ENCODE measurements at regions not wholly inside any gene's neighbourhood (a gene's known extent, or its start where the extent isn't known, plus 50 kb on each side); places are given as distances from the start of the nearest gene placed in this dataset.
"Not testable (repeated sequence)": the region's sequence is repeated elsewhere in the genome, so short reads cannot be mapped to it uniquely, and the experiment has no call there.

- DNase-seq, result no peak
These were observed 1068.0 kb downstream of the SLITRK5 start for GRCh38 chr13:88739195-88739594.

GRCh38 chr13:88744289-88744688 lies 1073.1 kb downstream of the SLITRK5 start:
- DNase-seq, result no peak

GRCh38 chr13:88745011-88745410 lies 1073.8 kb downstream of the SLITRK5 start:
- DNase-seq, result no peak

GRCh38 chr13:88752041-88752440 lies 1080.9 kb downstream of the SLITRK5 start:
- DNase-seq, result no peak

- DNase-seq, result no peak
These were observed 1083.0 kb downstream of the SLITRK5 start for GRCh38 chr13:88754141-88754540.

- no peak for DNase-seq
These were observed 1090.0 kb downstream of the SLITRK5 start for GRCh38 chr13:88761145-88761544.

GRCh38 chr13:88764103-88764502 lies 1092.9 kb downstream of the SLITRK5 start:
- no peak for DNase-seq

- DNase-seq, result no peak
These were observed 1129.3 kb downstream of the SLITRK5 start for GRCh38 chr13:88800505-88800904.

- no peak for DNase-seq
These were observed 1130.2 kb downstream of the SLITRK5 start for GRCh38 chr13:88801361-88801760.

GRCh38 chr13:88802886-88803285 lies 1131.7 kb downstream of the SLITRK5 start:
- DNase-seq, result no peak

- DNase-seq, result no peak
These were observed 1135.3 kb downstream of the SLITRK5 start for GRCh38 chr13:88806438-88806837.

- no peak for DNase-seq
These were observed 1146.4 kb downstream of the SLITRK5 start for GRCh38 chr13:88817560-88817959.

GRCh38 chr13:88823114-88823513 lies 1151.9 kb downstream of the SLITRK5 start:
- DNase-seq, result no peak

- DNase-seq, result no peak
These were observed 1153.0 kb downstream of the SLITRK5 start for GRCh38 chr13:88824218-88824617.

- no peak for DNase-seq
These were observed 1168.9 kb downstream of the SLITRK5 start for GRCh38 chr13:88840085-88840484.

GRCh38 chr13:88852293-88852692 lies 1181.1 kb downstream of the SLITRK5 start:
- DNase-seq, result not testable (repeated sequence)

- no peak for DNase-seq
These were observed 1186.1 kb downstream of the SLITRK5 start for GRCh38 chr13:88857256-88857655.

- DNase-seq, result no peak
These were observed 1191.0 kb downstream of the SLITRK5 start for GRCh38 chr13:88862095-88862620.

- no peak for DNase-seq
These were observed 1191.9 kb downstream of the SLITRK5 start for GRCh38 chr13:88863116-88863515.

- DNase-seq, result no peak
These were observed 1195.0 kb downstream of the SLITRK5 start for GRCh38 chr13:88866195-88866594.

GRCh38 chr13:88883741-88884140 lies 1212.6 kb downstream of the SLITRK5 start:
- no peak for DNase-seq

GRCh38 chr13:88887045-88887662 lies 1216.0 kb downstream of the SLITRK5 start:
- DNase-seq, result no peak

GRCh38 chr13:88895261-88895941 lies 1224.2 kb downstream of the SLITRK5 start:
- DNase-seq, result no peak

- DNase-seq, result no peak
These were observed 1225.3 kb downstream of the SLITRK5 start for GRCh38 chr13:88896466-88896865.

All from CD4-positive, alpha-beta T cell treated with Interleukin-6 for 4 hours (primary cell).